GM23338 (cell line): ENCODE measurements at regions not wholly inside any gene's neighbourhood (a gene's known extent, or its start where the extent isn't known, plus 50 kb on each side); places are given as distances from the start of the nearest gene placed in this dataset.

ENCODE experiments used
- CTCF ChIP-seq, 2 experiments: fragments of 200-600 bp in 1 of 2; sonication (generic) in 1 of 2; conservative IDR thresholded peaks; 2 replicates each; pipeline versions ENCODE4 v1.5.1 to v1.6.1; 2016 to 2017; ENCODE audit warnings: antibody characterized with exemption in 2 of 2, low read depth in 2 of 2, mild to moderate bottlenecking in 2 of 2, moderate library complexity in 1 of 2
- POLR2AphosphoS5 ChIP-seq: IDR thresholded peaks from 2 replicates; pipeline ENCODE4 v1.6.1; 2016; ENCODE audit warnings: antibody characterized with exemption, low read depth

GRCh38 chr5:173826086-173826427 is 62.1 kb upstream of the CPEB4 start:
- TF ChIP-seq CTCF (conservative IDR thresholded peaks at IDR 0.05; ENCODE audit: low read depth in 2 of 2) (no peak), POLR2AphosphoS5 (no peak)
